Testis (tissue), 2 donors: ENCODE measurements at regions not wholly inside any gene's neighbourhood (a gene's known extent, or its start where the extent isn't known, plus 50 kb on each side); places are given as distances from the start of the nearest gene placed in this dataset.

Experiments used
- CTCF ChIP-seq, 3 experiments: fragments of 450-650 bp in 2 of 3; fragments of 200-600 bp in 1 of 3; sonication (generic) in 1 of 3; IDR thresholded peaks; one replicate each; pipeline ENCODE4 v1.5.1; 2016 to 2019; ENCODE audit warnings: antibody characterized with exemption in 3 of 3, mild to moderate bottlenecking in 2 of 3, moderate library complexity in 1 of 3
- POLR2A ChIP-seq: fragments of 450-650 bp; IDR thresholded peaks from one replicate; pipeline ENCODE4 v1.6.1; 2017; ENCODE audit warnings: antibody characterized with exemption, mild to moderate bottlenecking, moderate library complexity

GRCh38 chr1:191734321-191734720 is 423.9 kb upstream of the RGS18 start:
- TF ChIP-seq CTCF (IDR thresholded peaks at IDR 0.05), result no peak
- no peak for TF ChIP-seq POLR2A
